ENCODE measurements at regions not wholly inside any gene's neighbourhood (a gene's known extent, or its start where the extent isn't known, plus 50 kb on each side); places are given as distances from the start of the nearest gene placed in this dataset.

DNA sequence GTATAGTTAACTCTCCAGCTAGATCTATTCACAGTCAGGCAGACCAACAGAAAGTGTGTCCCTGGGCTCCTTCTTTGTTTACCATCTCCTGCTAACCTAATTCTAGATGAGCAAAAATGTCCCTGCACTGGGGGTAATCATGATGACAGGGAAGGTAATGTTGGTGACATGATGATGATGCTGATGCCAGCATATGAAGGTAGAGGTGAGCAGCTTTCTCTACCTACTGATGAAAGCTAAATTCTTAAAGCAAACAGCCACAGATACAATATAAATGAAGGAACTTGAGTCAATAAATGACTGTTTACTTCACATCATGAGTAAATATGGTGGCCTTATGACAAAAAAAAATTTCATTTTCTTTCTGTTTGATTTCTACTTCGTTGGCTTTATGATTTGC is 78.5 kb downstream of the NKX6-1 start:
- Mint-ChIP-seq H3K27me3 (ENCODE audit: low read depth, poor library complexity) (no peaks in the 10 kb centered on the region), H3K36me3 (ENCODE audit: low read depth) (peaks cover 5% of the 10 kb centered on the region), H3K27ac (no peak overlapping the region), H3K9me3 (peaks cover 31% of the 10 kb centered on the region), H3K4me3 (no peak overlapping the region), H3K4me1 (peaks cover 51% of the 10 kb centered on the region)
- no peak for DNase-seq
- TF ChIP-seq, protein P1, sequence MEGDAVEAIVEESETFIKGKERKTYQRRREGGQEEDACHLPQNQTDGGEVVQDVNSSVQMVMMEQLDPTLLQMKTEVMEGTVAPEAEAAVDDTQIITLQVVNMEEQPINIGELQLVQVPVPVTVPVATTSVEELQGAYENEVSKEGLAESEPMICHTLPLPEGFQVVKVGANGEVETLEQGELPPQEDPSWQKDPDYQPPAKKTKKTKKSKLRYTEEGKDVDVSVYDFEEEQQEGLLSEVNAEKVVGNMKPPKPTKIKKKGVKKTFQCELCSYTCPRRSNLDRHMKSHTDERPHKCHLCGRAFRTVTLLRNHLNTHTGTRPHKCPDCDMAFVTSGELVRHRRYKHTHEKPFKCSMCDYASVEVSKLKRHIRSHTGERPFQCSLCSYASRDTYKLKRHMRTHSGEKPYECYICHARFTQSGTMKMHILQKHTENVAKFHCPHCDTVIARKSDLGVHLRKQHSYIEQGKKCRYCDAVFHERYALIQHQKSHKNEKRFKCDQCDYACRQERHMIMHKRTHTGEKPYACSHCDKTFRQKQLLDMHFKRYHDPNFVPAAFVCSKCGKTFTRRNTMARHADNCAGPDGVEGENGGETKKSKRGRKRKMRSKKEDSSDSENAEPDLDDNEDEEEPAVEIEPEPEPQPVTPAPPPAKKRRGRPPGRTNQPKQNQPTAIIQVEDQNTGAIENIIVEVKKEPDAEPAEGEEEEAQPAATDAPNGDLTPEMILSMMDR (IDR thresholded peaks at IDR 0.05), result no peak

DNA sequence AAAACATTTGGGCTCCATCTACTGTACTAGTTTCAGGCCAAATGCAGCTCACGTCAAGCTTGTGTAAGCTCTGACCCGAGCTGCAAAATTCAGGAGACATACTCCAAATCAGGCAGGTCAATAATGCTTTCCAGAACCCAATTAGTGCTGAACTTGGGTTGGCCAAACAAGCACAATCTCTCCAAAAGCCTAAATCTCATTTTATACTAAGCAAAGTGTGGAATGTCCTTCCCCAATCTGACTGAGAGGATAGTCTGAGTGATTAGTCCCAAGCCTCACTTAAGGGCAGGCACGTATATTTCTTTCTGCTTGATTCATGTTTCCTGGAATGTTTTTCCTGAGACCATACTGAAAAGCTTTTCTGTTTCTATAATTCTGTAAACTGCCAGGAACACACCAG is 79.9 kb downstream of the NKX6-1 start:
- Mint-ChIP-seq H3K27me3 (ENCODE audit: low read depth, poor library complexity) (no peaks in the 10 kb centered on the region), H3K36me3 (ENCODE audit: low read depth) (peaks cover 5% of the 10 kb centered on the region), H3K4me1 (peaks cover 60% of the 10 kb centered on the region), H3K4me3 (no peak overlapping the region), H3K27ac (peak overlapping the region; percentile 53), H3K9me3 (peaks cover 22% of the 10 kb centered on the region)
- DNase-seq, result no peak
- TF ChIP-seq, protein P1 (IDR thresholded peaks at IDR 0.05), result no peak

DNA sequence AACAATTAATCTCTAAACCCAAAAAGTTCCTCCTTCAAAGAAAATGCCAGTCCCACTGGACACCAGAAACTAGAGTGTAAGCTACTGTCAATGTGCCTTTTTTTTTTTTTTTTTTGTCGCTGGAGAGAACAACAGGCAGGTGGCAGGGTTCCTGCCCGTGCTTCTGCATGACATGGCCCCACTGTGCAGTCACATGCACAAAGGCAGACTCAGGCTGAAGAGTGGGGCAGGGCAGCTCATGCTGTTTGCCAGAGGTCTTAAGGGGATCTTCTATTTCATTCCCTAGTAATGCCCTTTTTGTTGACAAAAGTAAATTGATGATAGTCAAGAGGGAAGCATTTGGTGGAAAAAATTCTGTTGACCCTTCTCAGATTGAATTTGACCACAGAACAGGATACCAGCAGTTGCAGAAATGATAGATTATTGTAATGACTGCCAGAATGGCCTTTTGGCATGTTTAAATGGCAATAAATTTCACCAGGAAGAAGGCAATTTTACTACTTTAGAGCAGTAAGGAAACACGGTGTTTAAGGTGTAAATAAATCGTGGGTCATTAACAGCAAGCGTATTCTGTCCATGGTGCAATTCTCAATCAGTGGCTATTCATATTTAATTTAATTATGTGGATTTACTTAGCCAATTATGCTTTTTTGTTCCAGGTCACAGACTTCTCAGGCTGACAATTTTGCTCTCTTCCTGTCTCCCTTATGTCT is 80.9 kb downstream of the NKX6-1 start:
- Mint-ChIP-seq H3K27me3 (ENCODE audit: low read depth, poor library complexity) (no peaks in the 10 kb centered on the region), H3K36me3 (ENCODE audit: low read depth) (peaks cover 5% of the 10 kb centered on the region), H3K4me1 (peaks cover 60% of the 10 kb centered on the region), H3K4me3 (no peak overlapping the region), H3K27ac (no peak overlapping the region), H3K9me3 (peaks cover 14% of the 10 kb centered on the region)
- TF ChIP-seq, protein P1 (IDR thresholded peaks at IDR 0.05), result no peak
- peak; percentile 21 for DNase-seq

DNA sequence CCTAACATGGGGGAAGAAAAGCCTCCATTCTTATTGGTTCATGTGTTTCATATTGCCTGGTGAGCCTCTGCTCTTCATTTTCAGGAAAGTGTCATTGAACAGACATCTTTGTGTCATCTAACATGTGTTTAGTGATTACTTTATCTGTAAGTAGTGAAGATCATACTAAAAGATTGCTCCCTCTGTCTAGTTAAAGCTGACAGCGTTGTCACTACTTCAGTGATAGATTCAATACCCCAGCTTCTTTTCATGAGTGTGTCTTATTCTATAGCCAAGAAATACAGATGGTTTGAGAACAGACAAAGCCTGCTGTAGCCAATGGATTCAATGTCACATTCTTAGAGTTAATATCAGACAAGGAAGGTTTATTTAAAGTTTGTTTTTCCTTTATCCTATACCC is 85.1 kb downstream of the NKX6-1 start:
- H3K9me3 Mint-ChIP-seq, result no peaks in the 10 kb centered on the region
- H3K4me1 Mint-ChIP-seq, result peaks cover 41% of the 10 kb centered on the region
- no peak for DNase-seq
- H3K27me3 Mint-ChIP-seq (ENCODE audit: low read depth, poor library complexity), result no peaks in the 10 kb centered on the region
- TF ChIP-seq, protein P1 (IDR thresholded peaks at IDR 0.05), result no peak
- no peak overlapping the region for H3K27ac Mint-ChIP-seq
- H3K4me3 Mint-ChIP-seq, result no peak overlapping the region
- no peaks in the 10 kb centered on the region for H3K36me3 Mint-ChIP-seq (ENCODE audit: low read depth)

DNA sequence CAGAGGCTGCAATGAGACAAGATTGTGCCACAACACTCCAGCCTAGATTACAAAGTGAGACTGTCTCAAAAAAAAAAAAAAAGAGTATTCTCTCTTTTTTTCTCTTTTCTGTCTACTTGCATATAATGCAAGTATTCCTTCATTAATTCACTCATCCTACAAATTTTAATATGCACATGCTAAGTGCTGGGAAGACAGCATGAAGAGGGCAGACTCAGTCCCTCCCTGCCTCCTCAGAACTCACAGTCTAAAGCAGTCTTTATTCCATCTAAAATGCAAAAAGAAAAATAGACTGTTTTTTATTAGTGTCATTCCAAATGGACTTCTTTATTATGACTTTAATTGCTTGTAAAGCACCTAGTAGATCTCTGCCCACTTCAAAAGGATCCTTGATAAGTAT is 85.6 kb downstream of the NKX6-1 start:
- H3K27me3 Mint-ChIP-seq (ENCODE audit: low read depth, poor library complexity), result no peaks in the 10 kb centered on the region

More for the DNA sequence above, 85.6 kb downstream of the NKX6-1 start:
- no peak for DNase-seq
- Mint-ChIP-seq H3K4me3 (no peak overlapping the region), H3K27ac (no peak overlapping the region), H3K9me3 (no peaks in the 10 kb centered on the region), H3K36me3 (ENCODE audit: low read depth) (no peaks in the 10 kb centered on the region), H3K4me1 (peaks cover 36% of the 10 kb centered on the region)
- TF ChIP-seq, protein P1 (IDR thresholded peaks at IDR 0.05), result no peak
